8988T (cell line): ENCODE measurements at regions not wholly inside any gene's neighbourhood (a gene's known extent, or its start where the extent isn't known, plus 50 kb on each side); places are given as distances from the start of the nearest gene placed in this dataset.
"Not testable (repeated sequence)": the region's sequence is repeated elsewhere in the genome, so short reads cannot be mapped to it uniquely, and the experiment has no call there.

ENCODE experiments used
- DNase-seq: peaks from one replicate; pipeline ENCODE4 v3.0.0; 2011

DNA sequence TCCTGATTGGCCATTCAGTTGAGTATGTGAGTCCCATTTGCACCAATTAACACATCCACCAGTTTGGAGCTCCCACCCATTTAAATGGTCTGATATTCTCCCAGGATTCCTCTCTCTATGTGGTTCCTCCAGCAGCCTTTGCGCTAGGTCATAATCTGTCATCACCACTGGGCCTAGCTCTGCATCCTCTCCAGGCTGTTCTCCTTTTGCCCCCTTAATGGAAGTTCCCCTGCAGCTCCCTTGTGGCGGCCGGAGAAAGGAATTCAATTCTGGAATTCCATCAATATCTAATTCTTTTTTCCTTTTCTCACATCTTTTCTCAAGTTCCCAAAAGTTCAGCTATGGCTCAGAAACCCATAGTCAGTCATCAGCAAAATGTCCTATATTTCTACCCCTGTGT is 2184.4 kb upstream of the AGA start:
- DNase-seq, result peak; percentile 8

- DNase-seq, result no peak
Measured at GRCh38 chr4:179631321-179631720, 2189.1 kb upstream of the AGA start.

- DNase-seq, result no peak
Measured at GRCh38 chr4:179634862-179635261, 2192.6 kb upstream of the AGA start.

GRCh38 chr4:179662522-179662921 is 2220.3 kb upstream of the AGA start:
- no peak for DNase-seq

- no peak for DNase-seq
Measured at GRCh38 chr4:179663641-179664429, 2221.6 kb upstream of the AGA start.

- no peak for DNase-seq
Measured at GRCh38 chr4:179664430-179665027, 2222.3 kb upstream of the AGA start.

DNA sequence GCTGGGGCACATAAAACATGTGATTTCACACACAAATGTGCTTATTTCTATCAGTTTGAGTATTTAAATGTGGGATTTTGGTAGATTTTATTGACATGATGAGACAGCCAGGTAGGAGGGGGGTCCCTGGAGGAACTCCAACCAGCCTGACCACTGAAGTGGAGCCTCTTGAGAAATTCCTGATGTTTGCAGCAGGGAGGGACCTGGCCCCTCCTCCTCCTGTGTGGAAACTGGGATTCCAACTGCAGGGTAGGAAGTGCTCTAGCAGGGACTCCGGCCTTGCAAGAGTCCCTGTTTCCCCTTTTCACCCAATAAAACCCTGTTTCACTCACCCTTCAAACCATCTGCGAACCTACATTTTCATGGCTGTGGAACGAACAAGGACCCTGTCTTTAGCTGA is 2224.0 kb upstream of the AGA start:
- DNase-seq, result no peak

GRCh38 chr4:179671609-179672008 is 2229.4 kb upstream of the AGA start:
- DNase-seq, result no peak

DNA sequence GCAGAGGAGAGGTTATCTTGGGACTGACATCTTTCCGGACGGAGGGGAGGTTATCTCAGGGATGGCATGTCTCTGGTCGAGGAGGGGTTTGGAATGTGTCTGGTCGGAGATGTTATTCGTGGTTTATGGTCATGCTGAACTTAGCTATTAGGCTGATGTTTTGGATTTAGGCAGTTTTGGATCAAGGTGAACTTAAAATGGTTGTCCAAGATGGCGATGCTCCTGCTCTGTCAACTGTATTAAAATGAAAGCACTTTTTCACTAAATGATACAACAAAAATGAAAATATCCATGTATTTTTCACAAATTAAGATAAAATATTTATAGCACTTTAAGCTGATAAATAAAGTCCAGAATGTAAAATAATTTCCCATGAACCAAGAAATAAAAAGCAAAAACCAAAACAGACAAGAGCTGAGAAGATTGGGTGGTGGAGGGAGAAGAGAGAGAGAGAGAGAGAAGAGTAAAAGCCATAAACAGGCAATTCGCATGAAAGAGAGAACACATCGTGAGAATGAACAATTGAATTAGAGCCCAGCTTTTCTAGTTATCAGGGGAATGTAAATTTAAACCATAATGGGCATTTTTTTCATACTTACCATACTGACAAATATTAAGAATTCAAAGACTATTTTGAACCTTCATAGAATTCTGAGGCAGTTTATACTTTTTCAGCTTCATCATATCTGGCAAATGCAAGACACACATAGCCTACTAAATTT is 2236.0 kb upstream of the AGA start:
- DNase-seq, result no peak

DNA sequence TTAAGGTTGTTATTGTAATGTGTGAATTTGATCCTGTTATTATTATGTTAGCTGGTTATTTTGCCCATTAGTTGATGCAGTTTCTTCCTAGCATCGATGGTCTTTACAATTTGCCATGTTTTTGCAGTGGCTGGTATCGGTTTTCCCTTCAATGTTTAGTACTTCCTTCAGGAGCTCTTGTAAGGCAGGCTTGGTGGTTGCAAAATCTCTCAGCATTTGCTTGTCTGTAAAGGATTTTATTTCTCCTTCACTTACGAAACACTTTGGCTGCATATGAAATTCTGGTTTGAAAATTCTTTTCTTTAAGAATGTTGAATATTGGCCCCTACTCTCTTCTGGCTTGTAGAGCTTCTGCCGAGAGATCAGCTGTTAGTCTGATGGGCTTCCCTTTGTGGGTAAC is 2241.4 kb upstream of the AGA start:
- not testable (repeated sequence) for DNase-seq

- DNase-seq, result no peak
Measured at GRCh38 chr4:179692222-179692621, 2250.0 kb upstream of the AGA start.

DNA sequence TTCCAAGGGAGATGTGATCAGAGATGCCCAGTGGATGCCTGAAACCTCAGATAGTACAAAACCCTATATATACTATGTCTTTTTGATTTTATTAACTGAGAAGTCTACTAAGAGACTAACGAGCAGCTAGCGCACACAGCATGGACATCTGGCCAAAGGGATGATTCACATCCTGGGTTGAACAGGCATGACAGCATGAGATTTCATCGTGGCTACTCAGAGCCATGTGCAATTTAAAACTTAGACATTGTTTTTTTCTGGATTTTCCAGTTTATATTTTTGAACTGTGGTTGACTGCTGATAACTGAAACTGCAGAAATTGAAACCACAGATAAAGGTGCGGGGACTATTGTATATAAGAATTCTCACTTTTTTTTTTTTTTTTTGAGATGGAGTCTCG is 2252.9 kb upstream of the AGA start:
- DNase-seq, result no peak

GRCh38 chr4:179698321-179698720 is 2256.1 kb upstream of the AGA start:
- DNase-seq, result no peak

DNA sequence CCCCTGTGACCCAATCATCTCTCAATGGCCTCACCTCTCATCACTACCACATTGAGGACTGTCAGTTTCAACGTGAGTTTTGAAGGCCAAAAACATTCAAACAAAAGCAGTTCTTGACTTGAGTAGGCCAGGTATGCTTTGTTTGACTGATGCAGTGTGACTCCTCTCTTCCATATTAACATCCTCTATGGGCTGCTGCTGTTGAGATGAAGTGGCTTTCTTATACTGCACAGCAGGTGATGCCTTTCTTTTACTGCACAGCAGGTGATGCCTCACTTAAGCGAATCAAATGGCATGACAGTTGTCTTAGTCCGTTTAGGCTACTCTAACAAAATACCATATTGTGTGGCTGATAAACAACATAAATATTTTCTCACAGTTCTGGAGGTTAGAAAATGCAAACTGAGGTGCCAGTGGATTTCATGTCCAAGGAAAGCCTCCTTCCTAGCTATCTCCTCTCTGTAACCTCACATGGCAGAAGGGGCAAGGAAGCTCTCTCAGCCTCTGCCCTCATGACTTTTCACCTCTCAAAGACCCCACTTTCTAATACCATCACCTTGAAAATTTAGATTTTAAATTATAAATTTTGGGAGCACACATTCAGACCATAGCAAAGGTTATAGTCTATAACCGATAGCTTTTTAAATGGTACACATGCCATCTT is 2267.9 kb upstream of the AGA start:
- no peak for DNase-seq

DNA sequence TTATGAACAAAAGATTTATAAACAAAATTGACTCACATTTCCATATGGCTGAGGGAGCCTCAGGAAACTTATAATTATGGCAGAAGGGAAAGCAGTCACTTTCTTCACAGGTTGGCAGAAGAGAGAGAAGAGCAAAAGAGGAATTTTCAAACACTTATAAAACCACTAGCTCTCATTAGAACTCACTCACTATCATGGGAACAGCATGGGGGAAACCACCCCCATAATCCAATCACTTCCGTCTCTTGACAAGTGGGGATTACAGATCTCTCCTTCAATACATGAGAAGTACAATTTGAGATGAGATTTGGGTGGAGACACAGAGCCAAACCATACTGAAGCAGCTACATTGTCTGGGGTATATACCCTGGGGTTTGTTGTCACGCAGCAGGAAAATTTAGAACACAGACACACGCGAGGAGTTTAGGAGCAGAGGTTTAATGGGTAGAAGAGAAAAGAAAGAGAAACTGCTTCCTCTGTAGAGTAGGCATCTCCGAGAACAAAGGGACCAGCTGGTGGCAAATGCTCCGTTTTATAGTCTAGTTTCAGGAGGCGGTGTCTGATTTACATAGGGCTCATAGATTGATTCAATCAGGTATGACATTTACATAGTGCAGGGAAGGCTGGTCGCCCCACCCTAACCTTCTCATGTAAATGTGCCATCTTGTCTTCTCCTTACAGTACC is 2277.7 kb upstream of the AGA start:
- DNase-seq, result no peak

- not testable (repeated sequence) for DNase-seq
Measured at GRCh38 chr4:179726491-179726890, 2284.3 kb upstream of the AGA start.

- no peak for DNase-seq
Measured at GRCh38 chr4:179728305-179728704, 2286.1 kb upstream of the AGA start.

GRCh38 chr4:179736820-179737219 is 2294.6 kb upstream of the AGA start:
- not testable (repeated sequence) for DNase-seq

GRCh38 chr4:179738822-179739221 is 2296.6 kb upstream of the AGA start:
- DNase-seq, result no peak

DNA sequence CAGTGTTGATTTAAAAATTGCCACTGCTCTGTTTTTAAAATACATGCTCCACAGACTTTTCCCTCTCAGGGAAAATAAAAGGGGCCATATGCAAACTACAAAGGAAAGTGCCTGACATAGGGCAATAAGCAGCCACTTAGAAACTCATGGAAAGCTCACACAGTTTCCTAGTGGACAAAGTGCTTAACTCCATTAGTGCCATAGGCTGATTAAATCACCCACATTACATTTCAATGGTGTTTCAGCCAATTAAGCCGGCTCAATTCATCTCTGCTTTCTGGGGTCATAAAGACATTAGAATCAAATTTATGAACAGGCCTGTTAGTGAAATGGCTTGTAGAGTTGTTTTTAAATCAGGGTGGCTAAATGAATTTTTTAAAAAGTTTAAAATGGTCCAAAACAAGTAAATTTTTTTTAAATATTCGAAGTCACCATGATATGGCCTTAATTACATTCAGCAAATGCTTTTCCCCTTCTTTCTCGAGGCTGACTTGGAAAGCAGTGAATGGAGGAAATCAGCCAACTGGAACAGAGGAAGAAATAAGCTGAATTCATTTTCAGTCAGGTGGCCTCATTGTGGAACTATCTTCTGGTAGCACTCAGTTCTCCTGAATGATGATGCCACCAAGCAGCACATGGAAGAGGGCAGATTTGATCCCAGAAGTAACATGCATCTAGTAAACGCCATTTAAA is 2305.1 kb upstream of the AGA start:
- DNase-seq, result no peak

DNA sequence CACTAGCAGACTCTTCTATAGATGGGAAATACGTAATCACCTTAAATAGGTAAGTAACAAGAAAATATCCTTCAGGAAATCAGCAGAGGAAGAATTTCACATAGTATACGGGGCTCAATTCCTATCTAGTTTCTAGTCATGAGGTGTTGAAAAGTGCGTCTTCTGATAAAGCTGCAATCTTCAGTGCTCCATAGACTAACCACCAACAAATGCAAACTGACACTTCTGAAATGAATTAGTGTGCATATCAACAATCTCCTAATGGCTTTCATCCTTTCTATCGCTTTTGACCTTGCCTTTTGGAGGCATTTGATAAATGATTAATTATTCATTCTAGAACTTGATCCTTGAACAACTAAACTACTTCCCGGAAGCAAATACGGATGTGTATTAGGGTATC is 2306.6 kb upstream of the AGA start:
- no peak for DNase-seq

DNA sequence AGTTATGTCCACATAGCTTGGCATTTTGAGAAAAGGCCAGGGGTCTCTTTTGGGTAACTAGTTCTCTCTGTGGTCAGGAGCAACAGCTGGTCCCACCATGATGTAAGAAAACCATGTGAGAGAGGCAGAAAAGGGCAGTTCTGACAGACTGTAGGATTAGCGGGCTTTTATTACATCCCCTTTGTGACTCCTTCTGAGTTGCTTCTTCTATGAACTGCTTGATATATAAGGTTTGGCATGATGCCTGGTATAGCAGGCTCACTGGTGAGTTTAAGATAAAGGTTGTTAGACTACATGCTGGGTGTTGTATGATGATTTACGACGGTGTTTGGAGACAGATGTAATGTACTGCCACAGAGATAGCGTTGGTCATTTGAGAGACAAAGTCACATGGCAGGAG is 2308.1 kb upstream of the AGA start:
- no peak for DNase-seq
